ENCODE measurements at regions not wholly inside any gene's neighbourhood (a gene's known extent, or its start where the extent isn't known, plus 50 kb on each side); places are given as distances from the start of the nearest gene placed in this dataset. TPM values are rescaled to one million over a fixed set of nuclear protein-coding genes. Genes with fewer than 3 reads are reported as not detected.

GRCh38 chr6:81802356-81802755 is 49.9 kb upstream of the TENT5A start:
- no peaks in the 10 kb centered on the region for H3K9me3 ChIP-seq (replicated peaks; ENCODE audit: control insufficient read depth, insufficient read depth, low read length)
- POLR2A ChIA-PET = no interaction called here
- no peak overlapping the region for H3K4me3 ChIP-seq (replicated peaks in 1 of 3; ENCODE audit: insufficient read depth in 1 of 3, low read depth in 1 of 3, low read length in 3 of 3)
- no peaks in the 10 kb centered on the region for H4K20me1 ChIP-seq (replicated peaks; ENCODE audit: control insufficient read depth, extremely low read depth, insufficient read depth, low read length)
- H3K27ac ChIP-seq (ENCODE audit: insufficient read depth, low read depth, low read length) = no peak overlapping the region
- peaks cover 13% of the 10 kb centered on the region for H3K4me1 ChIP-seq (ENCODE audit: control insufficient read depth, extremely low read depth, insufficient read depth, low read length)
- DNase-seq (ENCODE audit: low read depth, low spot score) (no peak), FAIRE-seq (no peak)
- intact Hi-C loops (cut with micrococcal nuclease) (no loop called here), dilution Hi-C loops (cut with MboI; ENCODE audit: extremely low pct_ligation_motif_present, low sequenced_read_pairs) (no loop called here)
- no peak overlapping the region for H2AFZ ChIP-seq (ENCODE audit: low read depth, low read length)
- H3K79me2 ChIP-seq (ENCODE audit: control insufficient read depth, insufficient read depth, low read length) = no peaks in the 10 kb centered on the region
- H3K9ac ChIP-seq (replicated peaks; ENCODE audit: extremely low read depth, insufficient read depth, low read length) = no peak overlapping the region
- CTCF ChIA-PET = no interaction called here
- no peak overlapping the region for H3K4me2 ChIP-seq (ENCODE audit: insufficient read depth, low read length)
- H3K36me3 ChIP-seq (ENCODE audit: control insufficient read depth in 2 of 2, extremely low read depth in 1 of 2, insufficient read depth in 2 of 2, low read length in 2 of 2) = no peaks in the 10 kb centered on the region
- H3K9me1 ChIP-seq (replicated peaks; ENCODE audit: control insufficient read depth, extremely low read depth, insufficient read depth, low read length) = no peaks in the 10 kb centered on the region
- no TSS peak for BruUV-seq (replicated peaks)
- no peaks in the 10 kb centered on the region for H3K27me3 ChIP-seq (ENCODE audit: control insufficient read depth in 2 of 2, insufficient read depth in 2 of 2, low read length in 2 of 2)
- no peak for TF ChIP-seq FOS (IDR thresholded peaks at IDR 0.05; ENCODE audit: borderline replicate concordance, insufficient read depth, low read length)
- no peak for TF ChIP-seq MAX (IDR thresholded peaks at IDR 0.05; ENCODE audit: insufficient read depth, insufficient read length)
- no peak for TF ChIP-seq EZH2 (IDR thresholded peaks at IDR 0.05; ENCODE audit: borderline replicate concordance, low read depth, low read length, severe bottlenecking)
- no peak for TF ChIP-seq POLR2A (IDR thresholded peaks at IDR 0.05; ENCODE audit: low read depth, low read length)
- no peak for TF ChIP-seq MYC (IDR thresholded peaks at IDR 0.05; ENCODE audit: low read depth, low read length)
- TF ChIP-seq CTCF (IDR thresholded peaks at IDR 0.05; ENCODE audit: extremely low read depth in 1 of 2, insufficient read depth in 1 of 2, low read depth in 1 of 2, low read length in 2 of 2) = no peak
- TF ChIP-seq JUN (IDR thresholded peaks at IDR 0.05; ENCODE audit: borderline replicate concordance, insufficient read depth, insufficient read length, low read depth) = no peak
- TF ChIP-seq GATA2 (IDR thresholded peaks at IDR 0.05; ENCODE audit: insufficient read depth, insufficient read length, low read depth, low read length) = no peak
- TF ChIP-seq POLR2AphosphoS5 (IDR thresholded peaks at IDR 0.05; ENCODE audit: insufficient read depth, low read depth, low read length) = no peak

Small RNAs in the stretch of these regions (small RNA-seq; reads per million reads assigned to genes)
- gene AL360157.1 (ENCODE audit: insufficient read depth, insufficient read length, low read depth, low replicate concordance) = not detected

All from endothelial cell of umbilical vein (primary cell).